GM18951 (cell line): ENCODE measurements at regions not wholly inside any gene's neighbourhood (a gene's known extent, or its start where the extent isn't known, plus 50 kb on each side); places are given as distances from the start of the nearest gene placed in this dataset.

Experiments
- POLR2A ChIP-seq: IDR thresholded peaks from 4 replicates; pipeline ENCODE4 v1.6.1; 2011; ENCODE audit warnings: mild to moderate bottlenecking; ENCODE audit not compliant: insufficient read length, insufficient read depth; ENCODE audit errors: extremely low read depth
- in situ Hi-C: fragments of 300-500 bp; cut with MboI; formaldehyde crosslinking; loops from one replicate; pipeline ENCODE4 v1.12.0; 2022; ENCODE audit warnings: low sequenced_read_pairs, mixed read lengths, inconsistent platforms; ENCODE audit not compliant: unreplicated experiment

- TF ChIP-seq POLR2A, result no peak
- in situ Hi-C loops, result no loop called here
Measured at GRCh38 chr13:18959996-18960395, 221.6 kb downstream of the TUBA3C start.

GRCh38 chr13:18959229-18959628 lies 222.4 kb downstream of the TUBA3C start:
- in situ Hi-C loops, result no loop called here

DNA sequence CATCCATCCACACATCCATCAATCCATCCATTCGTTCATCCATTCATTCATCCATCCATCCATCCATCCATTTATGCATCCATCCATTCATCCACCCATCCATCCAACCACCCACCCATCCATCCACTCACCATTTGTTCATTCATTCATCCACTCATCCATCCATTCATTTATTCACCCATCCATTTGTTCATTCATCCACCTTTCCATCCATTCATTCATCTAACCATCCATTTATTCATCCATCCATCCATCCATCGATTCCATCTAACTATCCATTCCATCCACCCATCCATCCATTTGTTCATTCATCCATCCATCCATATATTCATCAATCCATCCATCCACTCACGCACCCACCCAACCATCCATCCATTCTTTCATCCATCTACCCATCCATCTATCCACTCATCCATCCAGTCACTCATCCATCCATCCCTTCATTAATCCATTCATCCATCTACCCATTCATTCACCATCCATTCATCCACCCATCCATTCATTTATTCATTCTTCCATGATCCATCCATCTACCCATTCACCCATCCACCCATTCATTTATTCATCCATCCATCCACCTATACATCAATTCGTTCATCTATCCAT lies 225.0 kb downstream of the TUBA3C start:
- in situ Hi-C loops, result no loop called here
- no peak for TF ChIP-seq POLR2A

More at GRCh38 chr13:18959229-18959628, 222.4 kb downstream of the TUBA3C start:
- no peak for TF ChIP-seq POLR2A

DNA sequence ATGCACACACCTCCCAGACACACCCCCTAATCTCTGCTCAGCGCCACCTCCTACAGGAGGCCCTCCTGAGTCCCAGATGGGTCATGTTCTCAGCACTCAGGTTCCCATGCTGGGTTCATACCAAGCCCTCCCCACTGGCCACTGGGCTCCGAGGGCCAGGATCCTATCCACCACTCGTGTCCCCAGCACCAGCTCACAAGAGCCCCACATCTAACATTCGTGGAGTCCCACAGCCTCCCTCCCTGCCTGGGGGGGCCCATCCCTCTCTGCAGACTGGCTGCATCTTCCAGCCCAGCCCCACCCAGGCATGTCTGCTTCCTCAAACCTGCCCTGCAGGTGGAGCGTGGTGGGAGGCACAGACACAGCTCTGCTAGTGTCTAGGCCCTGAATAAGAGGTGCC lies 227.4 kb downstream of the TUBA3C start:
- no peak for TF ChIP-seq POLR2A
- in situ Hi-C loops, result no loop called here

GRCh38 chr13:18953139-18953930 lies 228.3 kb downstream of the TUBA3C start:
- no peak for TF ChIP-seq POLR2A
- in situ Hi-C loops, result no loop called here

- in situ Hi-C loops, result no loop called here
- no peak for TF ChIP-seq POLR2A
Measured at GRCh38 chr13:18952225-18953016, 229.2 kb downstream of the TUBA3C start.

- in situ Hi-C loops, result no loop called here
- TF ChIP-seq POLR2A, result no peak
Measured at GRCh38 chr13:18951412-18951811, 230.2 kb downstream of the TUBA3C start.

GRCh38 chr13:18949970-18950369 lies 231.7 kb downstream of the TUBA3C start:
- in situ Hi-C loops, result no loop called here

GRCh38 chr13:18949489-18949761 lies 232.2 kb downstream of the TUBA3C start:
- TF ChIP-seq POLR2A, result no peak
- in situ Hi-C loops, result no loop called here

More at GRCh38 chr13:18949970-18950369, 231.7 kb downstream of the TUBA3C start:
- TF ChIP-seq POLR2A, result no peak

GRCh38 chr13:18948664-18949488 lies 232.7 kb downstream of the TUBA3C start:
- no peak for TF ChIP-seq POLR2A
- in situ Hi-C loops, result no loop called here

DNA sequence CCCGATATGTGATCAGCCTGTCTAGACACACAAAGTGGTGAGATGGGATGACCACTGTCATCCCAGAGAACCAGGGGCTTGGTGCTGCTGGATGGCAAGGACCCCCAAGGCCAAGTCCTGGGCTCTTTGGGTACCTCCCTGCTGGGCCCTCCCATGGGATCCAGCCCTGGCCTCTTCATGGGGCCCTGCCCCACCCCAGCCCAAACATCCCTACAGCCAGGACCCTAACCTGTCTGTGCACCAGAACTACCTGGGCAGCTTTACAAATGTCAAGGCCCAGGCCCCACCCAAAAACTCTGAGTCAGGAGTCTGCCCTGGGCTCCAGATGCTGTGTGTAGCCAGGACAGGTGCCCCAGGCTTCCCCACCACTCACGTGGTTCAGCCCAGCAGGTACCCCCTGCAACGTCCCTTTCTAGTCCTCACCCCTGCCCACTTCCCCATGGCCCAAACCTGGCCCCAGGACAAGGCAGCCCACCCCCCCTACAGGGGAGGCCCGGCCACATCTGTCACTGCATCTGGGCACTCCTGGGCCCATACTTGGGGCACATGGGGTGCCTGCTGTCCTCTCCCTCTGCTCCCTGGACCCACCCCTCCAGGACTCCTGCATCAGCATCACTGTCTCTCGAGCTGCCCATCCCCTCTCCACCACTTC lies 233.5 kb downstream of the TUBA3C start:
- TF ChIP-seq POLR2A, result no peak
- in situ Hi-C loops, result no loop called here

DNA sequence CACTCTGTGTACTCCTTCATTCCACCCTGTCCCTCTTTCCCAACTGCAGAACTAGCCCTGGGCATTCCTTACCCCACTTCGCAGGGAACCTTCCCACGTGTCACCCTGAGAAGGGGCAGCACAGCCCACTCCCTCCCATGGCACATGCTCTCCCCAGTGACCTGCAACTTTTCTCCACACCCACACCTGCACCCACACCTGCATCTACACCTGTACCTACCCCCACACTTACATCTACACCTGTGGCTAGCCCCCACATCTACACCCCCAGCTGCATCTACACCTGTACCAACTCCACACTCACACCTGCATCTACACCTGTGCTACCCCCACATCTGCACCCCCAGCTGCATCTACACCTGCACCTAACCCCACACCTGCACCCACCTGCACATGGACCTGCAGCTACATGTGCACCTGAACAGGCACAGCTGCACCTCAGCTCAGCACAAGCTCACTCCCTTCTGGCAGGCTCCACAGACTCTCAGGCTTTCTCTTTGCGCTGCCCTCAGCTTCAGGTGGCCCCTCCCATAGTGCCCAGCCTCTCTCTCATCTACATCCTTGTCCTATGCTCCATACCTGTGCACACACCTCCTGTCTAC lies 234.1 kb downstream of the TUBA3C start:
- in situ Hi-C loops, result no loop called here
- TF ChIP-seq POLR2A, result no peak

DNA sequence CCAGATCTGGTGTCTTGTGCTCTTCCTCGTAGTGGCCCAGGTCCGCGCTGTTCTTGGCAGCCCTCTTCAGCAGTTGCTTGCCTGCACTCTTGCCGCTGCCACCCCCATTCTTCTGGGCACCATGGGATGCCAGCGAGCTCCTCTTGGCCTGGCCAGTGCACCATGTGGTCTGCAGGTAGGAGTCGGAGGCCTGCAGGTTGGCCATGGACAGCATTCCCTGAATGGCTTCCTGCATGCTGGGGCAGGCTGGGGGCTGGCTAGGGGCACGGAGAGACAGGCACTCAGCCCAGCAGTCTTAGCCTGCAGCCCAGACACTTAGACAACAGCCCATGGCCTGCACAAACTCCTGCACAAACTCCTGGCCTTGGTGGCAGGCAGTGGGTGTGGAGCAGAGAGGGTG lies 234.9 kb downstream of the TUBA3C start:
- no peak for TF ChIP-seq POLR2A

More for the DNA sequence above, 234.9 kb downstream of the TUBA3C start:
- in situ Hi-C loops, result no loop called here
